ENCODE measurements at regions not wholly inside any gene's neighbourhood (a gene's known extent, or its start where the extent isn't known, plus 50 kb on each side); places are given as distances from the start of the nearest gene placed in this dataset.

GRCh38 chr15:91488452-91488851, 365.1 kb upstream of the SLCO3A1 start:
- WGBS, result 78% methylated on average over 4 of the region's 4 CpGs
- intact Hi-C loops (cut with DNase I), result no loop called here

GRCh38 chr15:91490211-91490610, 363.3 kb upstream of the SLCO3A1 start:
- Histone ChIP-seq H3K36me3 (no peaks in the 10 kb centered on the region), H3K9me3 (no peaks in the 10 kb centered on the region), H3K27ac (no peak overlapping the region), H3K27me3 (replicated peaks; ENCODE audit: insufficient read depth) (no peaks in the 10 kb centered on the region), H3K4me3 (no peak overlapping the region), H3K4me1 (replicated peaks) (no peaks in the 10 kb centered on the region)
- no peak for TF ChIP-seq POLR2A (IDR thresholded peaks at IDR 0.05)
- no peak for TF ChIP-seq CTCF (IDR thresholded peaks at IDR 0.05)
- no peak for TF ChIP-seq POLR2AphosphoS5 (IDR thresholded peaks at IDR 0.05)
- WGBS, result 95% methylated on average over 2 of the region's 2 CpGs
- intact Hi-C loops (cut with DNase I), result no loop called here
- DNase-seq (ENCODE audit: low spot score), result no peak

More at GRCh38 chr15:91488452-91488851, 365.1 kb upstream of the SLCO3A1 start:
- Histone ChIP-seq H3K36me3 (no peaks in the 10 kb centered on the region), H3K9me3 (no peaks in the 10 kb centered on the region), H3K4me3 (no peak overlapping the region), H3K27me3 (replicated peaks; ENCODE audit: insufficient read depth) (no peaks in the 10 kb centered on the region), H3K27ac (no peak overlapping the region), H3K4me1 (replicated peaks) (no peaks in the 10 kb centered on the region)
- DNase-seq (ENCODE audit: low spot score), result no peak
- TF ChIP-seq POLR2AphosphoS5 (IDR thresholded peaks at IDR 0.05) (no peak), CTCF (IDR thresholded peaks at IDR 0.05) (no peak)

- Histone ChIP-seq H3K4me3 (no peak overlapping the region), H3K27ac (no peak overlapping the region), H3K36me3 (no peaks in the 10 kb centered on the region), H3K9me3 (no peaks in the 10 kb centered on the region), H3K27me3 (replicated peaks; ENCODE audit: insufficient read depth) (no peaks in the 10 kb centered on the region), H3K4me1 (replicated peaks) (no peaks in the 10 kb centered on the region)
- DNase-seq (ENCODE audit: low spot score), result no peak
- TF ChIP-seq POLR2A (IDR thresholded peaks at IDR 0.05), result no peak
- no peak for TF ChIP-seq CTCF (IDR thresholded peaks at IDR 0.05)
- TF ChIP-seq POLR2AphosphoS5 (IDR thresholded peaks at IDR 0.05), result no peak
- intact Hi-C loops (cut with DNase I), result no loop called here
- 37% methylated on average over 6 of the region's 6 CpGs for WGBS
Measured at GRCh38 chr15:91491101-91491950, 362.2 kb upstream of the SLCO3A1 start.

GRCh38 chr15:91496754-91497691, 356.5 kb upstream of the SLCO3A1 start:
- no peaks in the 10 kb centered on the region for H3K36me3 ChIP-seq
- intact Hi-C loops (cut with DNase I), result no loop called here
- H3K4me1 ChIP-seq (replicated peaks), result no peaks in the 10 kb centered on the region
- WGBS, result 68% methylated on average over 4 of the region's 4 CpGs
- no peaks in the 10 kb centered on the region for H3K9me3 ChIP-seq
- no peak overlapping the region for H3K4me3 ChIP-seq
- TF ChIP-seq CTCF (IDR thresholded peaks at IDR 0.05) (no peak), POLR2AphosphoS5 (IDR thresholded peaks at IDR 0.05) (no peak), POLR2A (IDR thresholded peaks at IDR 0.05) (no peak)
- H3K27me3 ChIP-seq (replicated peaks; ENCODE audit: insufficient read depth), result no peaks in the 10 kb centered on the region
- DNase-seq (ENCODE audit: low spot score), result no peak
- no peak overlapping the region for H3K27ac ChIP-seq
